ENCODE measurements at regions not wholly inside any gene's neighbourhood (a gene's known extent, or its start where the extent isn't known, plus 50 kb on each side); places are given as distances from the start of the nearest gene placed in this dataset.

DNA sequence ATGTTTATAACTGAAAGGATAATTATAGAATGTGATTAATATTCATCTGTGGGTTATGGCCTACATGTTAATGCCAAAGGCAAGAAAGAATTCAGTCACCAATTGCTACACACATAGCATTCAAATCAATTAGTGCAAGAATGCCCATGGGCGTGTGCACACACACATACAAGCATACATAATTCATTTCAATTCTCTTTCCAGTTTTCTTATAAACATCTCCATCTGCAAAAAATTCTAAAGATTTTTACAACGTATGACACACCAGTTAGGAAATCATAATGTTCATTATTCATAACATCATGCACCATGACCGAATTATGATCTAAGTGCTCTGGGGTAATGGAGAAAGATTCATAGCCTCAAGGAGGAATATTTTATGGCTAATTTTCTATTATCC is 111.0 kb upstream of the ADTRP start:
- no peak for TF ChIP-seq POLR2A (IDR thresholded peaks at IDR 0.05)
- TF ChIP-seq, protein P1, sequence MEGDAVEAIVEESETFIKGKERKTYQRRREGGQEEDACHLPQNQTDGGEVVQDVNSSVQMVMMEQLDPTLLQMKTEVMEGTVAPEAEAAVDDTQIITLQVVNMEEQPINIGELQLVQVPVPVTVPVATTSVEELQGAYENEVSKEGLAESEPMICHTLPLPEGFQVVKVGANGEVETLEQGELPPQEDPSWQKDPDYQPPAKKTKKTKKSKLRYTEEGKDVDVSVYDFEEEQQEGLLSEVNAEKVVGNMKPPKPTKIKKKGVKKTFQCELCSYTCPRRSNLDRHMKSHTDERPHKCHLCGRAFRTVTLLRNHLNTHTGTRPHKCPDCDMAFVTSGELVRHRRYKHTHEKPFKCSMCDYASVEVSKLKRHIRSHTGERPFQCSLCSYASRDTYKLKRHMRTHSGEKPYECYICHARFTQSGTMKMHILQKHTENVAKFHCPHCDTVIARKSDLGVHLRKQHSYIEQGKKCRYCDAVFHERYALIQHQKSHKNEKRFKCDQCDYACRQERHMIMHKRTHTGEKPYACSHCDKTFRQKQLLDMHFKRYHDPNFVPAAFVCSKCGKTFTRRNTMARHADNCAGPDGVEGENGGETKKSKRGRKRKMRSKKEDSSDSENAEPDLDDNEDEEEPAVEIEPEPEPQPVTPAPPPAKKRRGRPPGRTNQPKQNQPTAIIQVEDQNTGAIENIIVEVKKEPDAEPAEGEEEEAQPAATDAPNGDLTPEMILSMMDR (IDR thresholded peaks at IDR 0.05): no peak

Measured in adrenal gland (tissue), 5 donors.